ENCODE measurements at regions not wholly inside any gene's neighbourhood (a gene's known extent, or its start where the extent isn't known, plus 50 kb on each side); places are given as distances from the start of the nearest gene placed in this dataset.

GRCh38 chr14:62056789-62057188 is 294.6 kb downstream of the SNAPC1 start:
- no peak overlapping the region for H3K27ac ChIP-seq (ENCODE audit: low read length)
- H3K36me3 ChIP-seq (ENCODE audit: control insufficient read depth in 2 of 2, insufficient read depth in 2 of 2, low read length in 2 of 2), result no peaks in the 10 kb centered on the region
- H3K9me3 ChIP-seq (ENCODE audit: control insufficient read depth in 2 of 2, low read length in 2 of 2), result peaks cover 0 to 3% of the 10 kb centered on the region in 2 donors
- H3K4me3 ChIP-seq (ENCODE audit: low read length in 2 of 2), result no peak overlapping the region
- no peaks in the 10 kb centered on the region for H3K27me3 ChIP-seq (ENCODE audit: control insufficient read depth in 1 of 2, insufficient read depth in 2 of 2, low read length in 2 of 2)
- H3K9ac ChIP-seq (ENCODE audit: low read length in 2 of 2), result no peak overlapping the region
- no peaks in the 10 kb centered on the region for H3K4me1 ChIP-seq (ENCODE audit: control insufficient read depth, insufficient read depth, low read length)

DNA sequence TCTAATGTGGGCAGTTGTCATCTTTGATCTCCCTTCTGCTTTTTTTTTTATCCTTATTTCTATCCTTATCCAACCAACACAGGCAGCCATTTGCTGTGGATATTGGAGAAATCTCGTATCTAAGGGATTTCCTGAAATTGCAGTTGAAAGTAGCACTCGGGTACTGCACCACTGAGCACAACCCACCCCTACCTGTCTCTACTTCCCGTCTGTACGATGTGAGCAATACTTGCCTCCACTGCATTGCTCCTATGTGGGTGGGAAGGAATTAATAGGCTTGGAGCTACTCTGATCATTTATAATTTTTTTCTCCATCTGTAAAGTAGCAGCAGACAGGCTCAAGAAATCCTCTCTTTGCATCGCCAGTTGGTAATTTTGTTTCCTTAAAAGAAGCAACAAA is 300.4 kb downstream of the SNAPC1 start:
- Histone ChIP-seq H3K27ac (ENCODE audit: low read length) (no peak overlapping the region), H3K9me3 (ENCODE audit: control insufficient read depth in 2 of 2, low read length in 2 of 2) (no peaks in the 10 kb centered on the region), H3K27me3 (ENCODE audit: control insufficient read depth in 1 of 2, insufficient read depth in 2 of 2, low read length in 2 of 2) (peaks cover 0 to 3% of the 10 kb centered on the region in 2 donors), H3K9ac (ENCODE audit: low read length in 2 of 2) (no peak overlapping the region), H3K4me1 (ENCODE audit: control insufficient read depth, insufficient read depth, low read length) (no peaks in the 10 kb centered on the region), H3K4me3 (ENCODE audit: low read length in 2 of 2) (no peak overlapping the region), H3K36me3 (ENCODE audit: control insufficient read depth in 2 of 2, insufficient read depth in 2 of 2, low read length in 2 of 2) (no peaks in the 10 kb centered on the region)

DNA sequence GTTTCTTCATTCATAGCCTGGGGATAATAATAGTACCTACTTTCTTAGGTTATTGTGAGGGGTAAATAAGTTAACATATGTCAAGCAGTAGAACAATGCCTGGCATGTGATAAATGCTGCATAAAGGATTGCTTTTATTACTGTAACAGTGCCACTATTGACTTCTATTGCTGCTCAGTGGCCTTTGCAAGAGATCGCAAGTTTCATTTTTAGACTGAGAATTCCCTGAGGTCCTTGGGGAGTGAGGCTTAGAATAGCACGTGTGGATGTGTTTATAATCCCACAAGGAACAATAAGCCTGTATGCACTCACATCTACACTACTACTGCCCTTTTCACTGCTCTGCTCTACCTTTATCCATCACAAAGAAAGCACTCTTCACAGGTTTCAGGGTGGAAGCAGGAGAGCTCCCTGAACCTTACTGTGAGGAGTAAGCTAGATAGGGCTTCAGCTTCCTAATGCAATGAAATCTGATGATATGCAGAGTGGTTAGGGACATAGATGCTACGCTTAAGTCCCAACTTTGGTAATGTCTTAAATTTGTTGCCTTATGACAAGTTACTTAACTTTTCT is 302.6 kb downstream of the SNAPC1 start:
- H3K4me3 ChIP-seq (ENCODE audit: low read length in 2 of 2), result no peak overlapping the region
- no peak overlapping the region for H3K9ac ChIP-seq (ENCODE audit: low read length in 2 of 2)
- no peaks in the 10 kb centered on the region for H3K4me1 ChIP-seq (ENCODE audit: control insufficient read depth, insufficient read depth, low read length)
- no peaks in the 10 kb centered on the region for H3K9me3 ChIP-seq (ENCODE audit: control insufficient read depth in 2 of 2, low read length in 2 of 2)
- H3K27ac ChIP-seq (ENCODE audit: low read length), result no peak overlapping the region
- peaks cover 0 to 3% of the 10 kb centered on the region in 2 donors for H3K27me3 ChIP-seq (ENCODE audit: control insufficient read depth in 1 of 2, insufficient read depth in 2 of 2, low read length in 2 of 2)
- no peaks in the 10 kb centered on the region for H3K36me3 ChIP-seq (ENCODE audit: control insufficient read depth in 2 of 2, insufficient read depth in 2 of 2, low read length in 2 of 2)

- H3K27ac ChIP-seq (ENCODE audit: low read length), result no peak overlapping the region
- no peak overlapping the region for H3K4me3 ChIP-seq (ENCODE audit: low read length in 2 of 2)
- no peaks in the 10 kb centered on the region for H3K4me1 ChIP-seq (ENCODE audit: control insufficient read depth, insufficient read depth, low read length)
- H3K9me3 ChIP-seq (ENCODE audit: control insufficient read depth in 2 of 2, low read length in 2 of 2), result no peaks in the 10 kb centered on the region
- no peaks in the 10 kb centered on the region for H3K36me3 ChIP-seq (ENCODE audit: control insufficient read depth in 2 of 2, insufficient read depth in 2 of 2, low read length in 2 of 2)
- no peak overlapping the region for H3K9ac ChIP-seq (ENCODE audit: low read length in 2 of 2)
- H3K27me3 ChIP-seq (ENCODE audit: control insufficient read depth in 1 of 2, insufficient read depth in 2 of 2, low read length in 2 of 2), result peaks cover 0 to 3% of the 10 kb centered on the region in 2 donors
These were observed 304.1 kb downstream of the SNAPC1 start for GRCh38 chr14:62066304-62066703.

DNA sequence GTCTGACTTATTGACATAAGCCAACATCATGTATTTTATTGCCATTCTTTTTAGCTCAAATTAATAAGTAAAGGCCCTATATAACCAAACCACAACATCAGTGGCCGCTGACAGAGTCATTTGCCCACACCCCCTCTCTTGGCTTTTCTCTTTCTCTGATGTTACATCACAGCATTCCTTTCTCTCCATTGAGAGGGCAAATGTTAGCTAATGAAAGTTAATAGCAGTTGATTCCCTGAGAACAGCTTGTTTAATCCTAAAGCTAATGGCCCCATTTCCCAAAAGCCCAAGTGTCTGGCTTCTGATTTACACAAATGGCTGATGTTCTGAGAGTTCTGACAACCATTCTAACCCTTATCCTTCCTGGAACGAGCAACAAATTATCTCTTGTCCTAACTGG is 308.8 kb downstream of the SNAPC1 start:
- Histone ChIP-seq H3K9me3 (ENCODE audit: control insufficient read depth in 2 of 2, low read length in 2 of 2) (no peaks in the 10 kb centered on the region), H3K36me3 (ENCODE audit: control insufficient read depth in 2 of 2, insufficient read depth in 2 of 2, low read length in 2 of 2) (no peaks in the 10 kb centered on the region), H3K4me3 (ENCODE audit: low read length in 2 of 2) (no peak overlapping the region), H3K27me3 (ENCODE audit: control insufficient read depth in 1 of 2, insufficient read depth in 2 of 2, low read length in 2 of 2) (peaks cover 0 to 3% of the 10 kb centered on the region in 2 donors), H3K4me1 (ENCODE audit: control insufficient read depth, insufficient read depth, low read length) (no peaks in the 10 kb centered on the region), H3K9ac (ENCODE audit: low read length in 2 of 2) (no peak overlapping the region), H3K27ac (ENCODE audit: low read length) (no peak overlapping the region)

GRCh38 chr14:62076368-62076767 is 314.1 kb downstream of the SNAPC1 start:
- no peaks in the 10 kb centered on the region for H3K4me1 ChIP-seq (ENCODE audit: control insufficient read depth, insufficient read depth, low read length)
- H3K27me3 ChIP-seq (ENCODE audit: control insufficient read depth in 1 of 2, insufficient read depth in 2 of 2, low read length in 2 of 2), result no peaks in the 10 kb centered on the region
- no peak overlapping the region for H3K9ac ChIP-seq (ENCODE audit: low read length in 2 of 2)
- no peak overlapping the region for H3K4me3 ChIP-seq (ENCODE audit: low read length in 2 of 2)
- H3K36me3 ChIP-seq (ENCODE audit: control insufficient read depth in 2 of 2, insufficient read depth in 2 of 2, low read length in 2 of 2), result no peaks in the 10 kb centered on the region
- peaks cover 0 to under 1% of the 10 kb centered on the region in 2 donors for H3K9me3 ChIP-seq (ENCODE audit: control insufficient read depth in 2 of 2, low read length in 2 of 2)
- H3K27ac ChIP-seq (ENCODE audit: low read length), result no peak overlapping the region

DNA sequence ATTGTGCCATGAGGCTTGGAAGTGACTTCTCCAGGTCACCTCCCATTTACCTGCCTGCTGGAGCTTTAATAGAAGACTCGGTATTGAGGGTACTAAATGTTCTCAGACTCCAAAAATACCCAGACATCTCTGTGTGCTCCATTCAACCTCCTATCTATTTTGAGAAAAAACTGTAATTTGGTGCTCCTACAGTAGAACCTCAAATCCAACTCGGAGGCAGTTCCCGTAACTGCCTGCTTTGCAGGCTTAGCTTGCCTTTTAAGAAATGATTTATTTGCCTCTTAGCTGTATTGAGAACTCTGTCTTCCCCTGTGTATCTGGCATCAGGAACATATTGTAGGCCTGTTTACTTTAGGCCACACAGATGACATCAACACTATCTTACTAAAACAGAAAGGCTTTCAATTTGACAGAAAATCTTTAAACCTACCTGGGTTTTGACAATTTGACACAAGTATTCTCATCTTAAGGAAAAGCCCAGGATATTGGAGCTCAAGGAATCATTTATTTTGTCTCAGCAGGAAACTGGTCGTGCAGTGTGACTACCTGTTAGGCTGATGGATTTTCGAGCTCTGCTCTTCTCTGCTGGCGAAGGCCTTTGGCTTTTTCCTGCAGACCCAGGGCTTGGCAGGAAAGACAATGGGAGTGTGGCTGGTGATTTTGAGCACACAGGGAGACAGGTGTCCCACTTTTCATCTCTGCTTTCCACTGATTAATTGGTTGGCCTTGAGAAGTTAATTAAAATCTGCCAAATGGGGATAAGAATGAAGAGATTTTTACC is 314.8 kb downstream of the SNAPC1 start:
- no peak overlapping the region for H3K27ac ChIP-seq (ENCODE audit: low read length)
- no peak overlapping the region for H3K4me3 ChIP-seq (ENCODE audit: low read length in 2 of 2)
- no peaks in the 10 kb centered on the region for H3K36me3 ChIP-seq (ENCODE audit: control insufficient read depth in 2 of 2, insufficient read depth in 2 of 2, low read length in 2 of 2)
- H3K9ac ChIP-seq (ENCODE audit: low read length in 2 of 2), result no peak overlapping the region
- H3K27me3 ChIP-seq (ENCODE audit: control insufficient read depth in 1 of 2, insufficient read depth in 2 of 2, low read length in 2 of 2), result no peaks in the 10 kb centered on the region
- peaks cover 0 to 5% of the 10 kb centered on the region in 2 donors for H3K9me3 ChIP-seq (ENCODE audit: control insufficient read depth in 2 of 2, low read length in 2 of 2)
- no peaks in the 10 kb centered on the region for H3K4me1 ChIP-seq (ENCODE audit: control insufficient read depth, insufficient read depth, low read length)

DNA sequence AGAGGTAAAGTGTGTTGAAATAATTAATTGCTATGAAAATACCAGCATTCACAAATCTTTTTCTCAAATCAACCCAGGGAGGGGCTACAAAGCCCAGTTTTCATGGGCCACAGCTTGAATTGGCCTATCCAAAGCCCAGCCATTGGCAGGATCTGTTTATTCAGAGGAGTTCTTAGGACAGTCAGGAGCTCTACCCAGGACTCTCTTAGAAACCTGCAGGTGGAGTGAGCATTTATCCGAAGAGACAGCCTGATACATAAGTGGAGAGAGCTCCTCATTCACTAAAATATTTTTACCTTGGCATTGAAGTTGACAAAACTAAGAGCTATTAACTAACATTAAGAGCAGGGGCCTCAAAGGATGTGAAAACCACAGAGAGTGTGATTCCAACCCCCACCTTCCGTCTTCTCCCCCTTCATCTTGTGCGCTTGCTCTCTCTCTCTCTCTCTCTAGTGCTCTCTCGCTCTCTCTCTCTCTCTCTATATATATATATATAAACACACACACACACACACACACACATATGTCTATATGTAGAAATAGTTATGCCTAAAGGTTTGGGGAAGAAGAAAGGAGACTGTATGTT is 315.5 kb downstream of the SNAPC1 start:
- H3K9me3 ChIP-seq (ENCODE audit: control insufficient read depth in 2 of 2, low read length in 2 of 2), result peaks cover 0 to 5% of the 10 kb centered on the region in 2 donors
- no peaks in the 10 kb centered on the region for H3K4me1 ChIP-seq (ENCODE audit: control insufficient read depth, insufficient read depth, low read length)
- H3K27me3 ChIP-seq (ENCODE audit: control insufficient read depth in 1 of 2, insufficient read depth in 2 of 2, low read length in 2 of 2), result no peaks in the 10 kb centered on the region
- H3K9ac ChIP-seq (ENCODE audit: low read length in 2 of 2), result no peak overlapping the region
- no peak overlapping the region for H3K4me3 ChIP-seq (ENCODE audit: low read length in 2 of 2)
- no peaks in the 10 kb centered on the region for H3K36me3 ChIP-seq (ENCODE audit: control insufficient read depth in 2 of 2, insufficient read depth in 2 of 2, low read length in 2 of 2)
- no peak overlapping the region for H3K27ac ChIP-seq (ENCODE audit: low read length)

DNA sequence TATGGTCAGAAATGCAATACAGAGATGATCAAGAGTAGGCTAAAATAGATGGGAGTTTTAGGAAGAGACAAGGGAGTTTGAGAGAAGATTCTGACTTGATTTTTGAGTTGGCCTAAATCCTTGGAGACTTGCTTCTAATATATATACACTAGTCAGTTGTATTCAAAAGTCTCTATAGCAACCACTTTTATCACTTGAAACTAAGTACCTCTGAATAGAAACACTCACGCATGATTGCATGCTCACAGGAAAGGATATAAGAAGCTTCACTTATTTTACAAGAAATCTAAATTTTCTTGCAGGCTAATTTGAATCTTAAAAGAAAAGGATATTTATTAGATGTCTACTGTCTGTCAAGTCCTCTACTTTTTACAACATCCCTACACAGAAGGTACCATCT is 316.8 kb downstream of the SNAPC1 start:
- Histone ChIP-seq H3K9me3 (ENCODE audit: control insufficient read depth in 2 of 2, low read length in 2 of 2) (peaks cover 0 to 5% of the 10 kb centered on the region in 2 donors), H3K4me3 (ENCODE audit: low read length in 2 of 2) (no peak overlapping the region), H3K27me3 (ENCODE audit: control insufficient read depth in 1 of 2, insufficient read depth in 2 of 2, low read length in 2 of 2) (no peaks in the 10 kb centered on the region), H3K36me3 (ENCODE audit: control insufficient read depth in 2 of 2, insufficient read depth in 2 of 2, low read length in 2 of 2) (no peaks in the 10 kb centered on the region), H3K27ac (ENCODE audit: low read length) (no peak overlapping the region), H3K9ac (ENCODE audit: low read length in 2 of 2) (no peak overlapping the region), H3K4me1 (ENCODE audit: control insufficient read depth, insufficient read depth, low read length) (no peaks in the 10 kb centered on the region)

DNA sequence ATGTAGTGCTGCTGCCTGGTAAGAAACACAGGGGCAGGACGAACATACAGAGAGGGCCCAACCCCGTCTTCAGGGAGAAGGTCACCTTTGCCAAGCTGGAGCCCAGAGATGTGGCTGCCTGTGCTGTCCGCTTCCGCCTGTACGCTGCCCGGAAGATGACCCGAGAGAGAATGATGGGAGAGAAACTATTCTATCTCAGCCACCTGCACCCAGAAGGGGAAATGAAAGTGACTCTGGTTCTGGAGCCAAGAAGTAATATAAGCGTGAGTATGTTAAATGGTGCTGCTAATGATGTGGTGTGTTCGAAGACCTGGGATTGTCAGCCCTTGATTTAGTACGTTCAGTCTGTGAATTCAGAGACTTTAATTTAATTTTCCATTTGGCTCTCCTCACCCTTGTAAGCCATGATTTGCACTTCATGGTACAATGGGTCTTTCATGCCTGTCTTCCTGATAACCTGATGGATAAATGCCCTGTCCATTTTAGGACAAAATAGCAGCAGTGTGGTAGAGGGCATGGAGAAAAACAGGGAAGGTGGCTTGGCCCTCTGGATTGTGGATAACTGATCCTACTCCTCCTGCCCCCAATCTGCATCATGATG is 318.9 kb downstream of the SNAPC1 start:
- Histone ChIP-seq H3K9ac (ENCODE audit: low read length in 2 of 2) (no peak overlapping the region), H3K4me3 (ENCODE audit: low read length in 2 of 2) (no peak overlapping the region), H3K4me1 (ENCODE audit: control insufficient read depth, insufficient read depth, low read length) (no peaks in the 10 kb centered on the region), H3K27me3 (ENCODE audit: control insufficient read depth in 1 of 2, insufficient read depth in 2 of 2, low read length in 2 of 2) (no peaks in the 10 kb centered on the region), H3K27ac (ENCODE audit: low read length) (no peak overlapping the region), H3K9me3 (ENCODE audit: control insufficient read depth in 2 of 2, low read length in 2 of 2) (peaks cover 0 to 11% of the 10 kb centered on the region in 2 donors), H3K36me3 (ENCODE audit: control insufficient read depth in 2 of 2, insufficient read depth in 2 of 2, low read length in 2 of 2) (no peaks in the 10 kb centered on the region)

Measured in stomach smooth muscle (tissue), 2 donors.